ENCODE measurements at regions not wholly inside any gene's neighbourhood (a gene's known extent, or its start where the extent isn't known, plus 50 kb on each side); places are given as distances from the start of the nearest gene placed in this dataset.

- TF ChIP-seq, protein P1, sequence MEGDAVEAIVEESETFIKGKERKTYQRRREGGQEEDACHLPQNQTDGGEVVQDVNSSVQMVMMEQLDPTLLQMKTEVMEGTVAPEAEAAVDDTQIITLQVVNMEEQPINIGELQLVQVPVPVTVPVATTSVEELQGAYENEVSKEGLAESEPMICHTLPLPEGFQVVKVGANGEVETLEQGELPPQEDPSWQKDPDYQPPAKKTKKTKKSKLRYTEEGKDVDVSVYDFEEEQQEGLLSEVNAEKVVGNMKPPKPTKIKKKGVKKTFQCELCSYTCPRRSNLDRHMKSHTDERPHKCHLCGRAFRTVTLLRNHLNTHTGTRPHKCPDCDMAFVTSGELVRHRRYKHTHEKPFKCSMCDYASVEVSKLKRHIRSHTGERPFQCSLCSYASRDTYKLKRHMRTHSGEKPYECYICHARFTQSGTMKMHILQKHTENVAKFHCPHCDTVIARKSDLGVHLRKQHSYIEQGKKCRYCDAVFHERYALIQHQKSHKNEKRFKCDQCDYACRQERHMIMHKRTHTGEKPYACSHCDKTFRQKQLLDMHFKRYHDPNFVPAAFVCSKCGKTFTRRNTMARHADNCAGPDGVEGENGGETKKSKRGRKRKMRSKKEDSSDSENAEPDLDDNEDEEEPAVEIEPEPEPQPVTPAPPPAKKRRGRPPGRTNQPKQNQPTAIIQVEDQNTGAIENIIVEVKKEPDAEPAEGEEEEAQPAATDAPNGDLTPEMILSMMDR (IDR thresholded peaks at IDR 0.05): no peak
- no peak for TF ChIP-seq POLR2A (IDR thresholded peaks at IDR 0.05)
Measured at GRCh38 chr2:2872309-2872617, 505.4 kb downstream of the EIPR1 start.

All from lower leg skin (tissue), 3 donors.